Testis (tissue), 2 donors: ENCODE measurements at regions not wholly inside any gene's neighbourhood (a gene's known extent, or its start where the extent isn't known, plus 50 kb on each side); places are given as distances from the start of the nearest gene placed in this dataset.

Experiments used
- DNase-seq: peaks from one replicate; pipeline ENCODE4 v3.0.0-alpha.2; 2019
- H3K27ac ChIP-seq, 2 donors: fragments of 200-600 bp; sonication (generic); one replicate each; pipeline ENCODE4 v1.5.1; 2019
- H3K27me3 ChIP-seq: fragments of 200-600 bp; sonication (generic); one replicate; pipeline ENCODE4 v1.5.1; 2019
- H3K36me3 ChIP-seq: fragments of 200-600 bp; sonication (generic); one replicate; pipeline ENCODE4 v1.5.1; 2017; ENCODE audit warnings: low read depth; ENCODE audit errors: missing control alignments
- H3K4me1 ChIP-seq: fragments of 200-600 bp; sonication (generic); one replicate; pipeline ENCODE4 v1.5.1; 2019
- H3K4me3 ChIP-seq, 2 donors: fragments of 200-600 bp; sonication (generic); one replicate each; pipeline ENCODE4 v1.5.1; 2017 to 2019
- H3K9me3 ChIP-seq: fragments of 200-600 bp; sonication (generic); one replicate; pipeline ENCODE4 v1.5.1; 2017
- POLR2A ChIP-seq: fragments of 450-650 bp; IDR thresholded peaks from one replicate; pipeline ENCODE4 v1.6.1; 2017; ENCODE audit warnings: antibody characterized with exemption, mild to moderate bottlenecking, moderate library complexity
- WGBS, 2 donors: methylation state at CpG; one replicate each; pipeline ENCODE4 v1.1.5; 2018; 5-methylcytosine and 5-hydroxymethylcytosine counted together
- intact Hi-C: fragments of 100-400 bp; cut with DNase I; formaldehyde crosslinking; loops from one replicate; pipeline ENCODE4 v1.15.1; 2023; ENCODE audit warnings: low total_unique reads
- TF ChIP-seq, protein P1 (sequence below), 3 experiments: fragments of 450-650 bp in 2 of 3; fragments of 200-600 bp in 1 of 3; sonication (generic) in 1 of 3; IDR thresholded peaks; one replicate each; pipeline ENCODE4 v1.5.1; 2016 to 2019; ENCODE audit warnings: antibody characterized with exemption in 3 of 3, mild to moderate bottlenecking in 2 of 3, moderate library complexity in 1 of 3

DNA sequence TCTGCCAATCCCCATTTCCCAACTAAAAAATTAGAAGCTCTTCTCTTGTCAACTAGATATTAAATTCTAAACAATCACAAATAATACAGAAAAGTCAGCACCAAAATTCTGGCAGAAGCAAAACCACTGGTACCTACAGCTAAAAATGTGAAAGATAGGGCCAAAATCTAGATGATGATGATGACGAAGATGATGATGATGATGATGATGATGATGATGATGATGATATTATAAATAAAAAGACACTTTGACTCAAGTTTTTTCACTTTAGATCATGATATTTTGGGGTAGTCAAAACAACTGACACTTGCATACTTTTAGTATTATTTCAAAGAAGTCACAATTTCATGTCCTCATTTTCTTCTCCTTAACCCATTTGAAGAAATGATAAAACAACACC, 470.1 kb upstream of the NR2F2 start:
- no peaks in the 10 kb centered on the region for H3K9me3 ChIP-seq
- H3K4me1 ChIP-seq: no peaks in the 10 kb centered on the region

DNA sequence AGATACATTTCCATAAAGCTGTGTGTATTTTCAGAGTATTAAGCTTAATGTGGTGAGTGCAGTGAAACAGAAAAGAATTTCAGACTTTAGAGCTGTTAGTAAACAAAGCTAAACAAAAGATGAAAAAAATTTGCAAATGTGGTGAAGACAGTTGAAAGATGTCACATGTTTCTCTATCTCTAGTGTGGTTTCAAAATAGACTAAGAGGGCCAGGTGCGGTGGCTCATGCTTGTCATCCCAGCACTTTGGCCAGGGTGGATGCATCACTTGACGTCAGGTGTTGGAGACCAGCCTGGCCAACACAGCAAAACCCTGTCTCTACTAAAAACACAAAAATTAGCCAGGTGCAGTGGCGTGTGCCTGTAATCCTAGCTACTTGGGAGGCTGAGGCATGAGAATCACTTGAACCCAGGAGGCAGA, 466.0 kb upstream of the NR2F2 start:
- WGBS, 2 donors: 85 to 89% methylated on average over 3 of the region's 3 CpGs
- no peak for DNase-seq
- Histone ChIP-seq H3K4me3 (no peak overlapping the region), H3K9me3 (no peaks in the 10 kb centered on the region), H3K4me1 (no peaks in the 10 kb centered on the region), H3K27ac (no peak overlapping the region), H3K36me3 (no peaks in the 10 kb centered on the region), H3K27me3 (no peaks in the 10 kb centered on the region)
- TF ChIP-seq, protein P1, sequence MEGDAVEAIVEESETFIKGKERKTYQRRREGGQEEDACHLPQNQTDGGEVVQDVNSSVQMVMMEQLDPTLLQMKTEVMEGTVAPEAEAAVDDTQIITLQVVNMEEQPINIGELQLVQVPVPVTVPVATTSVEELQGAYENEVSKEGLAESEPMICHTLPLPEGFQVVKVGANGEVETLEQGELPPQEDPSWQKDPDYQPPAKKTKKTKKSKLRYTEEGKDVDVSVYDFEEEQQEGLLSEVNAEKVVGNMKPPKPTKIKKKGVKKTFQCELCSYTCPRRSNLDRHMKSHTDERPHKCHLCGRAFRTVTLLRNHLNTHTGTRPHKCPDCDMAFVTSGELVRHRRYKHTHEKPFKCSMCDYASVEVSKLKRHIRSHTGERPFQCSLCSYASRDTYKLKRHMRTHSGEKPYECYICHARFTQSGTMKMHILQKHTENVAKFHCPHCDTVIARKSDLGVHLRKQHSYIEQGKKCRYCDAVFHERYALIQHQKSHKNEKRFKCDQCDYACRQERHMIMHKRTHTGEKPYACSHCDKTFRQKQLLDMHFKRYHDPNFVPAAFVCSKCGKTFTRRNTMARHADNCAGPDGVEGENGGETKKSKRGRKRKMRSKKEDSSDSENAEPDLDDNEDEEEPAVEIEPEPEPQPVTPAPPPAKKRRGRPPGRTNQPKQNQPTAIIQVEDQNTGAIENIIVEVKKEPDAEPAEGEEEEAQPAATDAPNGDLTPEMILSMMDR (IDR thresholded peaks at IDR 0.05): no peak
- no peak for TF ChIP-seq POLR2A
- intact Hi-C loops: no loop called here

More for the DNA sequence above, 470.1 kb upstream of the NR2F2 start:
- 97 to 98% methylated on average over 1 of the region's 1 CpG for WGBS, 2 donors
- Histone ChIP-seq H3K4me3 (no peak overlapping the region), H3K27me3 (no peaks in the 10 kb centered on the region), H3K27ac (no peak overlapping the region), H3K36me3 (no peaks in the 10 kb centered on the region)
- no peak for DNase-seq
- TF ChIP-seq, protein P1 (IDR thresholded peaks at IDR 0.05): no peak
- TF ChIP-seq POLR2A: no peak
- intact Hi-C loops: no loop called here

DNA sequence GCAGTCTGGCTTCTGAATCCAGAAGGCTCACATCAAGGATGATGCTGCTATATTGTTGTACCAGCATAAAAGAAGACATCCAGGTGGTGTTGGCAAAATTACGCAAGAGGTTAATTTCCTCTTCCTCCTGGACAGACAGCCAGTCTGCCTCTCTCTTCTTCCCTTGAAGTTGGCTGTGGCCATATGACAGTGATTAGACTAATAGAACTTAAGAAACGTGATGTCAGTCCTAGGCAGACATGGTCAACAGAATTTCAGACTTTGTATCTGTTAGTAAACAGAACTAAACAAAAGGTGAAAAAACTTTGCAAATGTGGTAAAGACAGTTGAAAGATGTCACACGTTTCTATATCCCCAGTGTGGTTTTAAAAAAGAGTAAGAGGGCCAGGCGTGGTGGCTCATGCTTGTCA, 465.2 kb upstream of the NR2F2 start:
- intact Hi-C loops: no loop called here

DNA sequence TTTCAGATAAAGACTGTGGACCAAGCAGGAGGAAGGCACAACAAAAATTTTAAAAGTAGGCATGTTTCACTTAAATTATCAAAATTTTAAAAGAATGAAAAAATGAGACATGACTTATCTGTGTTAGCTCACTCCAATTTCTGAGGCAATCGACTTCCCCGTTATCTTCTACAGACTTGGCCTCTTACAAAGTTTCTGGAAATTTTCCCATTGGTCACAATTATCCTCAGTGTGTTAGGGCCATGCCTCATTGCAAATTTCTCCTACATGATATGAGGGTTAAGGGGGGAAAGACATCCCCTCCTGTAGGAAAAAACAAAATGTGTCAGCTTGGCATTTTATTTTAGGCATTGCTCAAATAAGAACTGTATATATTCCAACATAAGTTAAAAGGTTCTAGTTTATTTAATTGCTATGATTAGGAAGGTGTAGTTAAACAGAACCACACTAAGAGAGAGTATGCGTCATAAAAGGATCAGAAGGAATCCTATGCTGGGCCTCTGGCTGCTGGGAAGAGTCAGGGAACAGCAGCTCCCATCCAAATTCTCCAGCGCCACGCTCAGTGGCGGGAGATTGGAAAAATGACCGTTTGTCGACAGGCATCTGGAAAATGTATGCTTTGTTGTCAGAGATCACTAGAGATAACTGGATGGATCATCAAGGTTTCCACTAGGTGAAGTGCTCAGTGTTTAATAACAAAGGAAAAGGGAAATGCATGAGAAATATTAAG, 463.6 kb upstream of the NR2F2 start:
- Histone ChIP-seq H3K4me1 (no peaks in the 10 kb centered on the region), H3K9me3 (no peaks in the 10 kb centered on the region), H3K36me3 (no peaks in the 10 kb centered on the region), H3K4me3 (no peak overlapping the region), H3K27me3 (no peaks in the 10 kb centered on the region), H3K27ac (no peak overlapping the region)
- intact Hi-C loops: no loop called here
- 83 to 90% methylated on average over 8 of the region's 8 CpGs for WGBS, 2 donors
- no peak for TF ChIP-seq POLR2A
- TF ChIP-seq, protein P1 (IDR thresholded peaks at IDR 0.05): no peak
- DNase-seq: no peak

More for the DNA sequence above, 465.2 kb upstream of the NR2F2 start:
- WGBS, 2 donors: 84 to 93% methylated on average over 4 of the region's 4 CpGs
- no peaks in the 10 kb centered on the region for H3K4me1 ChIP-seq
- no peaks in the 10 kb centered on the region for H3K36me3 ChIP-seq
- TF ChIP-seq, protein P1 (IDR thresholded peaks at IDR 0.05): no peak
- TF ChIP-seq POLR2A: no peak
- no peak overlapping the region for H3K27ac ChIP-seq
- H3K9me3 ChIP-seq: no peaks in the 10 kb centered on the region
- DNase-seq: no peak
- no peak overlapping the region for H3K4me3 ChIP-seq
- H3K27me3 ChIP-seq: no peaks in the 10 kb centered on the region

DNA sequence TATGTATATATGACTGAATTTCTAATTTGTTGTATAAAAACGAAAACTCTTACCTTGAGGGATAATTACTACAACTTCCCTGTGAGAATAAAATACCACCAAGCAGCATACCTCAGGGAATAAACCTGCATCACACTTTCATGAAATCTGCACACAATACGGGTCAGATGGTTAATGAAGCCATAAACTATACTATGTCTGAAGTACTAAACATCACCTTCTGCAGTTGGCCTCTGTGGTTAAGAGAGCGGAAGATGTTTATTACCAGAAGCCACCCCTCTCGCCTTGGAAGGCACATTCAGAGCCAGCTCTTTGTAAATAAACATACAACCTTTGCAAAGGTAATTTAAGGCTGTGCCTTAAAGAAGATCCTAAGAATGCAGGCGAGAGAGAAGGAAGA, 462.1 kb upstream of the NR2F2 start:
- DNase-seq: no peak
- H3K27me3 ChIP-seq: no peaks in the 10 kb centered on the region
- no peaks in the 10 kb centered on the region for H3K4me1 ChIP-seq
- no peak overlapping the region for H3K4me3 ChIP-seq
- no peak overlapping the region for H3K27ac ChIP-seq
- TF ChIP-seq, protein P1 (IDR thresholded peaks at IDR 0.05): no peak
- no peak for TF ChIP-seq POLR2A
- H3K9me3 ChIP-seq: no peaks in the 10 kb centered on the region
- intact Hi-C loops: no loop called here
- 55 to 58% methylated on average over 5 of the region's 5 CpGs for WGBS, 2 donors
- H3K36me3 ChIP-seq: no peaks in the 10 kb centered on the region
